SK-N-SH (cell line): ENCODE measurements at regions not wholly inside any gene's neighbourhood (a gene's known extent, or its start where the extent isn't known, plus 50 kb on each side); places are given as distances from the start of the nearest gene placed in this dataset.

Experiments
- REST ChIP-seq: IDR thresholded peaks from 2 replicates; pipeline ENCODE4 v1.6.1; 2012; ENCODE audit warnings: mild to moderate bottlenecking, low read depth, low read length, moderate library complexity
- TAF1 ChIP-seq: IDR thresholded peaks from 2 replicates; pipeline ENCODE4 v1.6.1; 2012; ENCODE audit warnings: low read depth, mild to moderate bottlenecking, low read length, moderate library complexity, borderline replicate concordance
- USF2 ChIP-seq: fragments of 150-350 bp; IDR thresholded peaks from 2 replicates; pipeline ENCODE4 v1.6.1; 2017; ENCODE audit warnings: antibody characterized with exemption, low read length, low read depth, borderline replicate concordance

GRCh38 chr1:38194472-38194871, 147.9 kb upstream of the POU3F1 start:
- TF ChIP-seq USF2 (no peak), REST (no peak), TAF1 (no peak)
